ENCODE measurements at regions not wholly inside any gene's neighbourhood (a gene's known extent, or its start where the extent isn't known, plus 50 kb on each side); places are given as distances from the start of the nearest gene placed in this dataset.
"Not testable (repeated sequence)": the region's sequence is repeated elsewhere in the genome, so short reads cannot be mapped to it uniquely, and the experiment has no call there.

GRCh38 chr4:126451237-126451873 is 1136.6 kb downstream of the FAT4 start:
- ATAC-seq (no peak), DNase-seq (no peak)
- intact Hi-C loops (cut with micrococcal nuclease), result no loop called here

- ATAC-seq (no peak), DNase-seq (no peak)
- intact Hi-C loops (cut with micrococcal nuclease), result no loop called here
These were observed 1141.1 kb downstream of the FAT4 start for GRCh38 chr4:126455865-126456264.

- ATAC-seq, result no peak
- intact Hi-C loops (cut with micrococcal nuclease), result no loop called here
- DNase-seq, result no peak
These were observed 1144.2 kb downstream of the FAT4 start for GRCh38 chr4:126458993-126459392.

GRCh38 chr4:126465341-126465740 is 1150.6 kb downstream of the FAT4 start:
- ATAC-seq (peak; percentile 41), DNase-seq (no peak)
- intact Hi-C loops (cut with micrococcal nuclease), result loop anchor here (10.0 kb wide), 1 partner anchor 139 kb away; no protein-coding TSS in a partner anchor

- intact Hi-C loops (cut with micrococcal nuclease), result loop anchor here (10.0 kb wide), 1 partner anchor 138 kb away; no protein-coding TSS in a partner anchor
- no peak for ATAC-seq
- DNase-seq, result no peak
These were observed 1152.1 kb downstream of the FAT4 start for GRCh38 chr4:126466848-126467247.

- no peak for DNase-seq
- intact Hi-C loops (cut with micrococcal nuclease), result loop anchor here (10.0 kb wide), 1 partner anchor 137 kb away; no protein-coding TSS in a partner anchor
- no peak for ATAC-seq
These were observed 1153.4 kb downstream of the FAT4 start for GRCh38 chr4:126468144-126468543.

GRCh38 chr4:126470862-126471261 is 1156.1 kb downstream of the FAT4 start:
- ATAC-seq (no peak), DNase-seq (no peak)
- intact Hi-C loops (cut with micrococcal nuclease), result no loop called here

- ATAC-seq, result no peak
- DNase-seq, result no peak
- intact Hi-C loops (cut with micrococcal nuclease), result no loop called here
These were observed 1157.0 kb upstream of the INTU start for GRCh38 chr4:126475730-126476129.

GRCh38 chr4:126479709-126480108 is 1153.0 kb upstream of the INTU start:
- no peak for DNase-seq
- no peak for ATAC-seq
- intact Hi-C loops (cut with micrococcal nuclease), result no loop called here

- intact Hi-C loops (cut with micrococcal nuclease), result no loop called here
- ATAC-seq (no peak), DNase-seq (no peak)
These were observed 1150.4 kb upstream of the INTU start for GRCh38 chr4:126482311-126482710.

- intact Hi-C loops (cut with micrococcal nuclease), result no loop called here
- DNase-seq, result no peak
- ATAC-seq, result no peak
These were observed 1146.4 kb upstream of the INTU start for GRCh38 chr4:126486377-126486776.

GRCh38 chr4:126489826-126490463 is 1142.8 kb upstream of the INTU start:
- DNase-seq (no peak), ATAC-seq (no peak)
- intact Hi-C loops (cut with micrococcal nuclease), result no loop called here

- intact Hi-C loops (cut with micrococcal nuclease), result no loop called here
- ATAC-seq, result no peak
- DNase-seq, result no peak
These were observed 1137.5 kb upstream of the INTU start for GRCh38 chr4:126495163-126495752.

GRCh38 chr4:126512979-126513378 is 1119.8 kb upstream of the INTU start:
- no peak for ATAC-seq
- no peak for DNase-seq
- intact Hi-C loops (cut with micrococcal nuclease), result no loop called here

- DNase-seq (no peak), ATAC-seq (no peak)
- intact Hi-C loops (cut with micrococcal nuclease), result no loop called here
These were observed 1119.2 kb upstream of the INTU start for GRCh38 chr4:126513596-126513995.

- DNase-seq, result no peak
- intact Hi-C loops (cut with micrococcal nuclease), result no loop called here
- no peak for ATAC-seq
These were observed 1112.0 kb upstream of the INTU start for GRCh38 chr4:126520731-126521130.

- ATAC-seq; DNase-seq; intact Hi-C loops (cut with micrococcal nuclease): not testable (repeated sequence)
These were observed 1107.4 kb upstream of the INTU start for GRCh38 chr4:126525400-126525799.

- DNase-seq, result no peak
- no peak for ATAC-seq
- intact Hi-C loops (cut with micrococcal nuclease), result no loop called here
These were observed 1106.4 kb upstream of the INTU start for GRCh38 chr4:126526335-126526734.

- DNase-seq, result no peak
- intact Hi-C loops (cut with micrococcal nuclease), result no loop called here
- ATAC-seq, result no peak
These were observed 1102.8 kb upstream of the INTU start for GRCh38 chr4:126529997-126530396.

- ATAC-seq (peak; percentile 94), DNase-seq (no peak)
- intact Hi-C loops (cut with micrococcal nuclease), result no loop called here
These were observed 1101.7 kb upstream of the INTU start for GRCh38 chr4:126530996-126531585.
